Transverse colon (tissue), 4 donors: ENCODE measurements at regions not wholly inside any gene's neighbourhood (a gene's known extent, or its start where the extent isn't known, plus 50 kb on each side); places are given as distances from the start of the nearest gene placed in this dataset.
A peak's percentile ranks its signal among the peaks of the same experiment; 100 is the strongest.
"Not testable (repeated sequence)": the region's sequence is repeated elsewhere in the genome, so short reads cannot be mapped to it uniquely, and the experiment has no call there.

Experiments used
- DNase-seq: peaks from one replicate; pipeline ENCODE4 v3.0.0-alpha.2; 2019
- H3K27ac ChIP-seq, 4 donors: fragments of 200-600 bp; sonication (generic); 2 replicates each; pipeline ENCODE4 v1.5.1; 2016 to 2018; ENCODE audit warnings: inconsistent platforms in 4 of 4
- H3K27me3 ChIP-seq: fragments of 200-600 bp; sonication (generic); 2 replicates; pipeline ENCODE4 v1.5.1; 2017; ENCODE audit warnings: inconsistent platforms
- H3K36me3 ChIP-seq, 4 donors: fragments of 200-600 bp; sonication (generic); 2 replicates each; pipeline ENCODE4 v1.5.1; 2017 to 2019; ENCODE audit warnings: inconsistent platforms in 4 of 4
- H3K4me1 ChIP-seq, 4 donors: fragments of 200-600 bp; sonication (generic); 2 replicates each; pipeline ENCODE4 v1.5.1; 2017 to 2020; ENCODE audit warnings: inconsistent platforms in 4 of 4
- H3K4me3 ChIP-seq, 4 donors: fragments of 200-600 bp; sonication (generic); 1 replicate in 1 of 4; 2 replicates in 3 of 4; pipeline versions ENCODE4 v1.5.1 to v1.6.1; 2017 to 2019; ENCODE audit warnings: inconsistent platforms in 4 of 4
- H3K9me3 ChIP-seq, 2 donors: fragments of 200-600 bp; sonication (generic); 2 replicates each; pipeline ENCODE4 v1.5.1; 2017 to 2019; ENCODE audit warnings: inconsistent platforms in 2 of 2
- CTCF ChIP-seq, 5 experiments: fragments of 200-600 bp in 3 of 5; fragments of 450-650 bp in 2 of 5; sonication (generic) in 3 of 5; IDR thresholded peaks; 1 replicate in 2 of 5; 2 replicates in 3 of 5; pipeline ENCODE4 v1.5.1; 2016 to 2017; ENCODE audit warnings: antibody characterized with exemption in 5 of 5, inconsistent platforms in 3 of 5, mild to moderate bottlenecking in 2 of 5, moderate library complexity in 1 of 5
- WGBS, 2 donors: methylation state at CpG; one replicate each; pipeline ENCODE4 v1.1.5; 2018; ENCODE audit warnings: low coverage in 1 of 2; 5-methylcytosine and 5-hydroxymethylcytosine counted together
- in situ Hi-C, 4 donors: fragments of 200-750 bp; cut with MboI; loops; one replicate each; pipeline versions ENCODE4 v1.15.0 to v1.15.1; 2017; ENCODE audit warnings: low sequenced_read_pairs in 3 of 4, low pct_ligation_motif_present in 1 of 4, low pct_unique_long_range_greater_than_20kb in 1 of 4
- intact Hi-C: fragments of 100-400 bp; cut with DNase I; formaldehyde crosslinking; loops from one replicate; pipeline ENCODE4 v1.15.1; 2023; ENCODE audit warnings: low total_unique reads

GRCh38 chr11:3476084-3476936, 97.4 kb upstream of the ZNF195 start:
- H3K27ac ChIP-seq, result peak overlapping the region; percentile 51 to 81 (median 72)
- H3K4me3 ChIP-seq, result peak overlapping the region in 3 of 4 donors; percentile 4 to 46 (median 11)
- 23 to 51% methylated on average over 3 to 27 of the region's 27 CpGs for WGBS, 2 donors
- H3K4me1 ChIP-seq, in situ Hi-C loops, H3K9me3 ChIP-seq, intact Hi-C loops, DNase-seq, H3K27me3 ChIP-seq, H3K36me3 ChIP-seq: not testable (repeated sequence)
- TF ChIP-seq CTCF (IDR thresholded peaks at IDR 0.05), result peak; percentile 13 to 44 (median 29)

GRCh38 chr11:3468963-3469362, 90.0 kb upstream of the ZNF195 start:
- H3K9me3 ChIP-seq, H3K36me3 ChIP-seq, H3K27me3 ChIP-seq, H3K4me1 ChIP-seq, H3K27ac ChIP-seq, intact Hi-C loops, H3K4me3 ChIP-seq, DNase-seq: not testable (repeated sequence)
- WGBS, 2 donors, result 85% methylated on average over 8 of the region's 8 CpGs; no CpG with 5 or more reads in 1 of the 2 donors
- in situ Hi-C loops, result loop anchor here in 1 of 4 donors (25.0 kb wide), 1 partner anchor 143 kb away; no protein-coding TSS in a partner anchor

- H3K4me3 ChIP-seq, DNase-seq, H3K36me3 ChIP-seq, H3K9me3 ChIP-seq, H3K4me1 ChIP-seq, intact Hi-C loops, H3K27ac ChIP-seq, H3K27me3 ChIP-seq: not testable (repeated sequence)
- in situ Hi-C loops, result loop anchor here in 1 of 4 donors (25.0 kb wide), 1 partner anchor 145 kb away; no protein-coding TSS in a partner anchor
- WGBS, 2 donors, result 79% methylated on average over 5 of the region's 5 CpGs; no CpG with 5 or more reads in 1 of the 2 donors
These were observed 88.7 kb upstream of the ZNF195 start for GRCh38 chr11:3467599-3467998.

DNA sequence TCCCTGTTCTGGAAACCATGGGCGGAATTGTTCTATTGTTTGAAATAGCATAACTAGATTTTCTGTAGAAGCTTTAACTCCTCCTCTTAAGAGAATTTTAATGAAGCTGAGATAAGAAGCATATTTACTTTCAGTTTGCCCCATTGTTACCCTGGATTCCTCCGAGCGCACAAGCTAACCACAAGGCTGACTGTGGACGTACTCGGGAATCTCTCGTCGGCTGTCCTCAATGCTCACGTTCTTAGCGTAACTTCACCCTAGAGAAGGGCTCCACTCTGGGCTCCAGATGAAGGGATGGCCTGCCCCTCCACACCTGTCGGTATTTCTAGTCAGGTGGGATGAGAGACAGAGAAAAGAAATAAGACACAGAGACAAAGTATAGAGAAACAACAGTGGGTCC, 76.7 kb upstream of the ZNF195 start:
- H3K4me3 ChIP-seq, result peak overlapping the region in 1 of 4 donors; percentile 8

DNA sequence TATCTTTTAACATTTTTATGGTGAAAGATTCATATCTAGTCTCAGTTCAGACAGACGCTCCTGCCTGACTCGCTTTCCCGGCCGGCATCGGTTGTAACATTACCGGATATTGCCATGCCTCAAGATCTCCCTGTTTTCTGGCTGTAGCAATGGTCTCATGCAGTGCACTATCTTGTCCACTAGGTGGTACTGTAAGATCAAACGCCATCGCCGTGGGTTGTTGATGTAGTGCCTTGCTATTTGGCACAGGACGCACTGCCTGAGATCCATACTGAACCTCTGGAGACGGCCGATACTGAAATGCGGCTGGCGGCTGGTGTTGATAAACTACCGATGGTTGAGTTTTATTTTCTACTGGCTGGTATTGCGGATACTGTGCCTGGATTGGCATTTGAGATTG, 75.9 kb upstream of the ZNF195 start:
- H3K27ac ChIP-seq, H3K36me3 ChIP-seq, H3K4me1 ChIP-seq, H3K9me3 ChIP-seq, H3K27me3 ChIP-seq: not testable (repeated sequence)
- in situ Hi-C loops, result loop anchor here in 1 of 4 donors (25.0 kb wide), 1 partner anchor 157 kb away; no protein-coding TSS in a partner anchor
- H3K4me3 ChIP-seq, result peak overlapping the region in 1 of 4 donors; percentile 17
- 3% methylated on average over 15 of the region's 16 CpGs; no CpG with 5 or more reads in 1 of the 2 donors for WGBS, 2 donors
- TF ChIP-seq CTCF (IDR thresholded peaks at IDR 0.05), result peak; percentile 75 to 93 (median 83)
- DNase-seq, result peak; percentile 60
- intact Hi-C loops, result loop anchor here (10.0 kb wide), 1 partner anchor 130 kb away; no protein-coding TSS in a partner anchor

More for the DNA sequence above, 76.7 kb upstream of the ZNF195 start:
- not testable (repeated sequence) for H3K4me1 ChIP-seq, H3K9me3 ChIP-seq, H3K27me3 ChIP-seq, H3K27ac ChIP-seq, DNase-seq, H3K36me3 ChIP-seq
- intact Hi-C loops, result loop anchor here (10.0 kb wide), 1 partner anchor 129 kb away; no protein-coding TSS in a partner anchor
- in situ Hi-C loops, result loop anchor here in 1 of 4 donors (25.0 kb wide), 1 partner anchor 157 kb away; no protein-coding TSS in a partner anchor
- 29 to 30% methylated on average over 1 to 10 of the region's 10 CpGs for WGBS, 2 donors

DNA sequence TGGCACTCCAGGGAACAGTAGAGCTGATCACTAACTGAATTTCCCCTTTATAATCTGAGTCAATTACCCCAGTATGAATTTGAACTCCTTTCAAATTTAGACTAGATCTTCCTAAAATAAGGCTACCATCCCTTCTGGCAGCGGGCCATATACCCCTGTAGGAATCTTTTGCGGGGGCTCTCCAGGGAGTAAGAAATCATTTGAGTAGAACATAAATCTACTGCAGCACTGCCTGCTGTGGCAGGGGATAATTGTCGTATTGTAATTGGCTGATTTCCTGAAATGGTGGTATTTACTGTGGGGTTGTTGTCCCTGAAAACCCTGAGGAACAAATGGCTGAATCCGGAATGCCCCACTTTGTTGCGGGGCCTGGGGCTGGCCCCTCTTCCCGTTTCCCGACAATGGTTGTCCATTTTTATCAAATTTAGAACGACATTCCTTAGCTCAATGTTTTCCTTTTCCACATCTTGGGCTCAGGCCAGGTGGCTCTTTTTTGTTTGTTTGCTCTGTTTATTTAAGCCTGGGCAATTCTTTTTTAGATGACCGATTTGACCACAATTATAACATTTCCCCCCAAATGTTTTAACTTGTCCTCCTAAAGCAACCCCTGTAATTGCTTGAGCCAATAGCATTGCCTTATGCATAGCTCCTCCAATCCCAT, 74.8 kb upstream of the ZNF195 start:
- intact Hi-C loops, result loop anchor here (10.0 kb wide), 1 partner anchor 131 kb away; no protein-coding TSS in a partner anchor
- not testable (repeated sequence) for H3K9me3 ChIP-seq, H3K27ac ChIP-seq, DNase-seq, H3K4me3 ChIP-seq, H3K36me3 ChIP-seq, H3K4me1 ChIP-seq, H3K27me3 ChIP-seq
- in situ Hi-C loops, result loop anchor here in 1 of 4 donors (25.0 kb wide), 1 partner anchor 159 kb away; no protein-coding TSS in a partner anchor
- 38 to 50% methylated on average over 8 to 9 of the region's 9 CpGs for WGBS, 2 donors

GRCh38 chr11:3450822-3451221, 71.9 kb upstream of the ZNF195 start:
- DNase-seq, H3K27ac ChIP-seq, H3K36me3 ChIP-seq, H3K4me3 ChIP-seq, H3K4me1 ChIP-seq, H3K27me3 ChIP-seq, H3K9me3 ChIP-seq: not testable (repeated sequence)
- 82 to 96% methylated on average over 1 of the region's 1 CpG for WGBS, 2 donors
- in situ Hi-C loops, result loop anchor here in 1 of 4 donors (25.0 kb wide), 1 partner anchor 161 kb away; no protein-coding TSS in a partner anchor
- intact Hi-C loops, result loop anchor here (10.0 kb wide), 1 partner anchor 134 kb away; no protein-coding TSS in a partner anchor

- intact Hi-C loops, result not testable (repeated sequence)
These were observed 66.6 kb upstream of the ZNF195 start for GRCh38 chr11:3445535-3445934.

More at GRCh38 chr11:3445535-3445934, 66.6 kb upstream of the ZNF195 start:
- in situ Hi-C loops, H3K4me1 ChIP-seq, H3K9me3 ChIP-seq, H3K36me3 ChIP-seq, DNase-seq, H3K27ac ChIP-seq, H3K27me3 ChIP-seq, H3K4me3 ChIP-seq: not testable (repeated sequence)
- WGBS, 2 donors, result 85% methylated on average over 3 of the region's 3 CpGs; no CpG with 5 or more reads in 1 of the 2 donors
